ENCODE measurements at regions not wholly inside any gene's neighbourhood (a gene's known extent, or its start where the extent isn't known, plus 50 kb on each side); places are given as distances from the start of the nearest gene placed in this dataset.

DNA sequence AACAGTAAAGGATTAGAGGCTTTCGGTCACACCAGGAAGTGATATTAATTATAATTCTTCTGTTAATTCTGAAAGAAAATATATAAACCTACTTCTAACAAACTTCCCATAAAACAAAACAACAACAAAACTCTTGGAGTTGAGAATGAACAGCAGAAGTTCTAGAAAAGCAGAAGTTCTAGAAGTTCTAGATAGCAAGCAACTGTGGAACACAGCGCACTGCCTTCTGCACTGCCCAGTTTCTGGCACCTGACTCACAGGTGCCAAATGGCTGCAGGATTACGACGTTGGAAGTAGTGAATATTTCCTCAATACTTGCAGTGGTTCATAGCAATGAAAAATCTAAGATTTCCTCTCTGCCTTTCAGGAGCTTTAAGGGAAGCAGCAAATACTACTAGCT lies 132.2 kb downstream of the OR13A1 start:
- TF ChIP-seq, protein P1, sequence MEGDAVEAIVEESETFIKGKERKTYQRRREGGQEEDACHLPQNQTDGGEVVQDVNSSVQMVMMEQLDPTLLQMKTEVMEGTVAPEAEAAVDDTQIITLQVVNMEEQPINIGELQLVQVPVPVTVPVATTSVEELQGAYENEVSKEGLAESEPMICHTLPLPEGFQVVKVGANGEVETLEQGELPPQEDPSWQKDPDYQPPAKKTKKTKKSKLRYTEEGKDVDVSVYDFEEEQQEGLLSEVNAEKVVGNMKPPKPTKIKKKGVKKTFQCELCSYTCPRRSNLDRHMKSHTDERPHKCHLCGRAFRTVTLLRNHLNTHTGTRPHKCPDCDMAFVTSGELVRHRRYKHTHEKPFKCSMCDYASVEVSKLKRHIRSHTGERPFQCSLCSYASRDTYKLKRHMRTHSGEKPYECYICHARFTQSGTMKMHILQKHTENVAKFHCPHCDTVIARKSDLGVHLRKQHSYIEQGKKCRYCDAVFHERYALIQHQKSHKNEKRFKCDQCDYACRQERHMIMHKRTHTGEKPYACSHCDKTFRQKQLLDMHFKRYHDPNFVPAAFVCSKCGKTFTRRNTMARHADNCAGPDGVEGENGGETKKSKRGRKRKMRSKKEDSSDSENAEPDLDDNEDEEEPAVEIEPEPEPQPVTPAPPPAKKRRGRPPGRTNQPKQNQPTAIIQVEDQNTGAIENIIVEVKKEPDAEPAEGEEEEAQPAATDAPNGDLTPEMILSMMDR (IDR thresholded peaks at IDR 0.05), result no peak
- TF ChIP-seq EP300 (IDR thresholded peaks at IDR 0.05; ENCODE audit: low read depth) (no peak), POLR2A (IDR thresholded peaks at IDR 0.05) (no peak), POLR2AphosphoS5 (IDR thresholded peaks at IDR 0.05) (no peak)
